HG03159 (cell line): ENCODE measurements at regions not wholly inside any gene's neighbourhood (a gene's known extent, or its start where the extent isn't known, plus 50 kb on each side); places are given as distances from the start of the nearest gene placed in this dataset.
A peak's percentile ranks its signal among the peaks of the same experiment; 100 is the strongest.
"Not testable (repeated sequence)": the region's sequence is repeated elsewhere in the genome, so short reads cannot be mapped to it uniquely, and the experiment has no call there.

Source experiments
- ATAC-seq: cut with Tn5 transposase; IDR thresholded peaks from one replicate; pipeline ENCODE4 v1.9.1; 2021; ENCODE audit warnings: mild to moderate bottlenecking, moderate library complexity; ENCODE audit not compliant: unreplicated experiment

- not testable (repeated sequence) for ATAC-seq
Measured at GRCh38 chr9:78172610-78173009, 63.3 kb upstream of the CEP78 start.

DNA sequence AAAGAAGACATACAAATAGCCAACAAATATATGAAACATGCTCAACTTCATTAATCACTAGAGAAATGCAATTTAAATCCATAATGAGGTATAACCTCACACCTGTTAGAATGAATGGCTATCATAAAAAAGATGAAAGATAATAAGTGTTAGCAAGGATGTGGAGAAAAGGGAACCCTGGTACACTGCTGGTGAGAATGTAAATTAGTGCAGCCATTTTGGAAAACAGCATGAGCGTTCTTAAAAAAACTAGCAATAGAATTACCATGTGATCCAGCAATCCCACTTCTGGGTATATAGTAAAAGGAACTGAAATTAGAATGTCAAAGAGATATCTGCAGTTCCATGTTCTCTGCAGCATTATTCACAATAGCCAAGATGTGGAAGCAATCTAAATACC, 64.2 kb upstream of the CEP78 start:
- ATAC-seq: no peak

- no peak for ATAC-seq
Measured at GRCh38 chr9:78169125-78169524, 66.8 kb upstream of the CEP78 start.

DNA sequence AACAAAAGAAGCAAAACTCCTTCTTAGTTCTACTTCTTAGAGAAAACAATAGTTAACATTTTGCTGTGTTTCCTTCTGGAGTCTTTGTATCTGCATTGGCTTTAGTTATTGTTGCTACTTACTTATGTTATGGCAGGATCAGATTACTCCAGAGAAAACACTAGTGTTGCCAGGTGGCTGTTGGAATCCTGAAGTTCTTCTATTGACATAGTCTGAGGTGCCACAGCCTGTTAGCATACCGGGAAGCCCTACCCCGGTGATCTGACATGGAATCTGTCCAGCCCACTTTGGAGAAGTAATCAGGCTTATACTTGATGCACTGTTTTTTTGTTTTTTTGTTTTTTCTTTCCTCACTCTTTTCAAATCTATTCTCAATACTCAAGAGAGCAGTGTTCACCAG, 68.5 kb upstream of the CEP78 start:
- no peak for ATAC-seq

DNA sequence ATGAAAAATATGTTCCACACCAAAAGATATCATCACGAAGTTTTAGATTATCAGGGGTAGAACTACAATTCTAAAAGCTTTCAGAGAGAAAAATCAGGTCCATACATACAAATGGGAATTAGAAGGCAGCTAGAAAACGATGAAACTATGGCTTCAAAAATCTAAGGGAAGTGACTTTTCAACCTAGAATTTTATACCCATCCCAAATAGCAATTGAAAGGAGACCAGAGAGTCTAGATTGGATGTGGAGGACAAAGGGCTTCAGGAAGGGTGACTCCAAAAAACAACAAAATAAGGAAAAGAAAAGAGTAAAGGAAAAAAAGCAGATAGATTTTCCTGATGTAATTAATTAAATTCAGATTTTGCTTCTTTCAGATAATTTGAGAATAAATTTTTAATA, 72.0 kb upstream of the CEP78 start:
- no peak for ATAC-seq

GRCh38 chr9:78158286-78158685, 77.6 kb upstream of the CEP78 start:
- no peak for ATAC-seq

DNA sequence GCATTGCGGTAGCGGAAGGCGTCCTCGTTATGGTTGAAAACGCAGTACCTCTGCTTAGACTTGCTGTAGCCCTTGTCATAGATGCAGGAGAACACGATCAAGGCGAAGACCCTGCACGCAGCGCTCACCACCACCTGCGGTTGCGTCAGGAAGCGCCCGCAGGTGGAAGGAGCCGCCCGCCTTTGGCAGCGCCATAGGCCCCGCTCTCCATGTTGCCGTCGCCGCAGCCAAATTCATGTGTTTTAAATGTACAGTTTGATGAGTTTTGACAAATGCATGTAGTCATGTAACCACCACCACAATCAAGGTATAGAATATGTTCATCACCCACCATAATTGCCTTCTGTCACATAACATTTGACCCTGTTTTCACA, 84.9 kb upstream of the CEP78 start:
- no peak for ATAC-seq

GRCh38 chr9:78150312-78150982, 85.4 kb upstream of the CEP78 start:
- ATAC-seq: no peak

DNA sequence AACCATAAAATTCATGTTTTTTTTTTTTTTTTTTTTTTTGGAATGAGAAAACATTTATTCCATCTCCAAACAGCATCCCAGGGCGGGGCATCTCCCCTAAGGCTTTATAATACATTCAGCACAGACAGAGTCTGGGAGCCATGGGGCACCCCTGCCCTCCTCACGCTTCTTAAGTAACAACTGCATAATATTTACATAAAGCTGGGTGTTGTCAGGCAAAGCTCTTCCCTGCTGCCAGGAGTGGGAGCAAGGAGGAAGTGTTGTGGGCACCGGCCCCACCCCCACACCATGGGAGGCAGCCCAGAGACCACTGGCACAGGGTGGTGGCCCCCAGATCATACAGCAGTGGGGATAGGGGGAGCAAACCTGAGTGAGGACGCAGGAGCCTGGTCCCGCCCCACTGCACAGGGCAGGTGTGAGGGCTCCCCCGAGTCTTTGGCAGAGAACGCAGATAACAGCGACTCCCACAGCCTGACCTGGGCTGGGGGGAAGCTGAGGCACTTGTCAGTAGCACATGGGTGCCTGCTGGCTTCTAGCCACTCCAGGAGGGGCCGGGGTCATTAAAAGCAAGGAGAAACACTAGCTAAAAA, 86.1 kb upstream of the CEP78 start:
- ATAC-seq: no peak

- no peak for ATAC-seq
Measured at GRCh38 chr9:78146241-78146640, 89.6 kb upstream of the CEP78 start.

- no peak for ATAC-seq
Measured at GRCh38 chr9:78144663-78145377, 91.1 kb upstream of the CEP78 start.

DNA sequence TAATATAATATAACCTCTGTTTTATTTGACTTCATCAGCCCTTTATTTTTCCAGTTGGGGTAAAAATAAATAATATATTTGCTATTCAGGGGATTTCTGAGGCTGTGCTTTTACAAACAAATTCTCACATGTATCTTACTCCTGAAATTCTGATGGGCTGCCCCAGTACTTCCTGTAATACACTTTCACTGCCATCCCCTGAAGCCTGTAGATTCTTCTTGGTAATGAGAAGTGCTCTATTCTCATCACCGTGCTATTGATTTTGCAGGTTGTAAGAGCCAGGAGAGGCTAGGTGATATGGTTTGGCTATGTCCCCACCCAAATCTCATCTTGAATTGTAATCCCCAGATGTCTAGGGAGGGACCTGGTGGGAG, 91.9 kb upstream of the CEP78 start:
- no peak for ATAC-seq

DNA sequence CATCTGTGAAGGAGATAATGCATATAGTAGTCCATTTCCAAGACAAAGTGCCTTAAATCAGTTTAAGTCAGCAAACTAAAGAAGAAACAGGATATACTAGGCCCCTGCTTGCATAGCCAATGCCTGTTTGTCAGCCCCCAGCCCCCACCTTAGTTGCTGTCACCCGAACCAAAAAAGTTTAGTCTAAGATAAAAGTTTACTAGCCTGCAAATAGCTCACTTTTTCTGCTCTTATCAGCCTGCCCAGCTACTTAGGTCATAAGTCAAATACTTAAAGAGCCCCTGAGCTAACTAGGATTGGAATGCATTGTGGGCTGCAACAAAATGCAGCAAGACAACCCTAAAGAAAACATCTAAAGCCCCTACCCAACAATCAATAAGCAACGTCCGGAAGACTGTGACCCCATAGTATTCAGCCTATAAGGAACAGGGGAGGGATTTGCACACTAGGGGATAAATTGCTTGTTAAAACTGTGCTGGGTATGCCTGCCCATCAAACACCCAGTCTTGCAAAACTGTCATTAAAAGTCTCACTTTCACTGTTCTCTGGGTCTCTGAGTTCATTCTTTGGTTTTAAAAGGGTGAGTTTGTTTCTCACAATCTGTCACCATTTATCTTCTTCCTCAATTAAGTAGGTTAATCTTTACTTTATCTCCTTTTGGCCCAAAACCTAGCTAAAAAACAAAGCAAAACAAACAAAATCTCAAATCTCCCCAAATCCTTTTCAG, 92.4 kb upstream of the CEP78 start:
- no peak for ATAC-seq

- not testable (repeated sequence) for ATAC-seq
Measured at GRCh38 chr9:78142264-78142663, 93.6 kb upstream of the CEP78 start.

DNA sequence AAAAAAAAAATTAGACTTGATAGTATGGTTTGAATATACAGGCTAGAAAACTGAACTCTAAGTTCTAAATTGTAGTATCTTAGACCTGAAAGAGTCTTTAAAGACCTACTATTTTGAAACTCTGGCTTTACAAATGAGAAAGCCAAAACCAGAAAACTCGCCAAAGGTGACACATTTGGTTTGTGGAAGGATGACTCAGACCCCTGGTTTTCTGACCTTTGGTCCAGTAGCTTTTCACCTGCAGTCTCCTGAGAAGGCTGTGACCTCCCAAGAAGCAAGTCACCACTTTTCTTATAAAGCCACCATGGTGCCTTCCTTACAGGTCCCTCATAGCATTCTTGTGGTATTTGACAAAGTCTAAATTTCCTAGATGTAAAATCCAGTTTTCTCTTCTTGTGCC, 102.1 kb upstream of the CEP78 start:
- peak; percentile 62 for ATAC-seq

DNA sequence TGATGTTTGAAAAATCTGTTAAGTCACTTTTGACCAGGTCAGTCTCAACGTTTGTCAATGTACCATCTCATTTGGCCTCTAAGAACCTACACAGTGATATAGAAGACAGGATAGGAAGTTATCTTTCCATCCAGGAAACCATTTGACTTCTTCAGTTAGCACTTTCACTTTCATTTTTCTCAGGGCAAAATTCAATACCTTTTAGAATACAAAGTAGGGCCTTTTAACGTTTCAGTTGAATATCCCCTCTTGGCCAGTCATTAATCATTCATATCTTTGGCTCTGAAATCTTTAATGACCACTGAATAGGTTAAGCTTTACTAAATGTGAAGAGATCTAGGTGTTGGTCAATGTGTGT, 101.1 kb upstream of the GNAQ start:
- ATAC-seq: no peak

DNA sequence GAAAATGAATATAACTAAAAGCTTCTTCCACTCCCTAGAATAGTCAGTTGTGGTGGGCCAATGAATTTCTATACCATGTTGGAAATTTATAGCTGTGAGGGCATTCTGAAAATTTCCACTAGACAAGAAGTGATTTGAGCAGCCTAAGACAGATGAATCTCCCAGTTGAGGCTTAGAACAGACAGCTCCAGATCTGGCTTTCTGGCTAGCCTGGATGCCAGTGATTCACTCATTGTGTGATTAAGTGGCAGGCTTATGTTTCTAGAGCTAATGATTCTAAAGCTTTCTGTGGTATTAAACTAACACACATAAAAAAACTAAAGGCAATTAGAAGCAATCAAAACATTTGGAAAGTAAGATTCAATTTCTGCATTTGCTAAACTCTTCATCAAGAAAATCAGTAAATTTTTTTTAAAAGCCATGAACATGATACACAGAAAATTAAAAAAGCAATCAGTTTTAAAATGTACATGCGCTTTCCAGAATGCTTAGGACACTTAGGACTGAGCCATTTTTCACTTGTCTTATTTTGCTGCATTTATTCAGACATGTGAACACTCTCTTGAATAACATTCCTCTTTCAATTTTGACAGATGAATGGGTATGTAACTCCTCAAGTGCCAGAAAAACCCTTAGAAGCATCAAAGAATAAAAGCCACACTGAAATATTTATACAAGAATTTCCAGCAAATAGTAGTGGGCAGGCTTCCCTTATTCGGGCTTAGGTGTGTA, 100.5 kb upstream of the GNAQ start:
- ATAC-seq: no peak

DNA sequence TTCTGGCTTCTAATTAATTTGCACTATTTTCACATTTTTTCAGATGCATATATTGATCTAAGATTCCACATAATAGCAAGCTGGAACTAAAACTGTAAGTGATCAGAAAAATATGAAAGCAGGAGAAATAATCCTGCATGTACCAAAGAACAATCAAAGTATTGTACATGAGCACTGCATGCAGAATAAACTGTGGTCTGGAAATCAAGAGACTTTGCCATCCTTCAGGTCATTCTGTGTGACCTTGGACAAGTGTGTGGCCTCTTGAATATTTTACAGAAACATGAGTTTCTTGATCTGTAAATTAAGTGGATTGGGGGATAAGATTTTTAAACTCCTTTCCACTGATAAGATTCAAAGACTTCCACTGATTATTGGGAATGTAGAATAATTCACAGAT, 99.2 kb upstream of the GNAQ start:
- no peak for ATAC-seq

GRCh38 chr9:78130004-78130403, 98.4 kb upstream of the GNAQ start:
- no peak for ATAC-seq

GRCh38 chr9:78127279-78128225, 95.9 kb upstream of the GNAQ start:
- ATAC-seq: no peak
